PFSK-1 (cell line): ENCODE measurements at regions not wholly inside any gene's neighbourhood (a gene's known extent, or its start where the extent isn't known, plus 50 kb on each side); places are given as distances from the start of the nearest gene placed in this dataset.

Experiments used
- FOXP2 ChIP-seq: optimal IDR thresholded peaks from 2 replicates; pipeline ENCODE3; 2011; ENCODE audit warnings: borderline replicate concordance, control low read depth, inconsistent platforms; ENCODE audit not compliant: insufficient read depth; ENCODE audit errors: extremely low read length, extremely low read depth
- POLR2AphosphoS5 ChIP-seq: IDR thresholded peaks from 2 replicates; pipeline ENCODE4 v1.6.1; 2012; ENCODE audit warnings: low read depth, mild to moderate bottlenecking, control low read depth, low read length, moderate library complexity
- SIN3A ChIP-seq: IDR thresholded peaks from 2 replicates; pipeline ENCODE4 v1.6.1; 2012; ENCODE audit warnings: mild to moderate bottlenecking, low read length, moderate library complexity, borderline replicate concordance; ENCODE audit not compliant: insufficient read depth
- TAF1 ChIP-seq: IDR thresholded peaks from 2 replicates; pipeline ENCODE4 v1.6.1; 2012; ENCODE audit warnings: low read length, control low read depth, borderline replicate concordance; ENCODE audit not compliant: insufficient read depth
- TF ChIP-seq, protein P1 (sequence below), 2 experiments: IDR thresholded peaks; 2 replicates each; pipeline versions ENCODE4 v1.6.1 to v1.8.0; 2011 to 2012; ENCODE audit warnings: low read depth in 2 of 2, low read length in 2 of 2, control low read depth in 1 of 2, inconsistent platforms in 1 of 2, mild to moderate bottlenecking in 1 of 2, moderate library complexity in 1 of 2; ENCODE audit not compliant: insufficient read depth in 1 of 2

DNA sequence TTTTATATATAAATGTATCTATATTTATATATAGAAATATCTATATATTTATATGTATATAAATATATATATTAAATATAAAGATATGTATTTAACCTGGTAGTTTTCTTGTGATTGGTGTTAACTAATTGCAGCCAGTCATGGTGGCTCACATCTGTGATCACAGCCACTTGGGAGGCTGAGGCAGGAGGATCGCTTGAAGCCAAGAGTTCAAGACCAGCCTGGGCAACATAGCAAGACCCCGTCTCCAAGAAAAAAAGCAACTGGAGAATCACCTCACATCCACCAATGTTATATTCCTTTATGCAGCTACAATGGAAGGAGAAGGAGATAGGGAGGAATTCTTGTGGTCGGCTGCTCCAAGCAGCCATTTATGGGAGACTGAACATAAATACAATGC, 224.9 kb downstream of the BAMBI start:
- TF ChIP-seq FOXP2 = no peak
- TF ChIP-seq, protein P1, sequence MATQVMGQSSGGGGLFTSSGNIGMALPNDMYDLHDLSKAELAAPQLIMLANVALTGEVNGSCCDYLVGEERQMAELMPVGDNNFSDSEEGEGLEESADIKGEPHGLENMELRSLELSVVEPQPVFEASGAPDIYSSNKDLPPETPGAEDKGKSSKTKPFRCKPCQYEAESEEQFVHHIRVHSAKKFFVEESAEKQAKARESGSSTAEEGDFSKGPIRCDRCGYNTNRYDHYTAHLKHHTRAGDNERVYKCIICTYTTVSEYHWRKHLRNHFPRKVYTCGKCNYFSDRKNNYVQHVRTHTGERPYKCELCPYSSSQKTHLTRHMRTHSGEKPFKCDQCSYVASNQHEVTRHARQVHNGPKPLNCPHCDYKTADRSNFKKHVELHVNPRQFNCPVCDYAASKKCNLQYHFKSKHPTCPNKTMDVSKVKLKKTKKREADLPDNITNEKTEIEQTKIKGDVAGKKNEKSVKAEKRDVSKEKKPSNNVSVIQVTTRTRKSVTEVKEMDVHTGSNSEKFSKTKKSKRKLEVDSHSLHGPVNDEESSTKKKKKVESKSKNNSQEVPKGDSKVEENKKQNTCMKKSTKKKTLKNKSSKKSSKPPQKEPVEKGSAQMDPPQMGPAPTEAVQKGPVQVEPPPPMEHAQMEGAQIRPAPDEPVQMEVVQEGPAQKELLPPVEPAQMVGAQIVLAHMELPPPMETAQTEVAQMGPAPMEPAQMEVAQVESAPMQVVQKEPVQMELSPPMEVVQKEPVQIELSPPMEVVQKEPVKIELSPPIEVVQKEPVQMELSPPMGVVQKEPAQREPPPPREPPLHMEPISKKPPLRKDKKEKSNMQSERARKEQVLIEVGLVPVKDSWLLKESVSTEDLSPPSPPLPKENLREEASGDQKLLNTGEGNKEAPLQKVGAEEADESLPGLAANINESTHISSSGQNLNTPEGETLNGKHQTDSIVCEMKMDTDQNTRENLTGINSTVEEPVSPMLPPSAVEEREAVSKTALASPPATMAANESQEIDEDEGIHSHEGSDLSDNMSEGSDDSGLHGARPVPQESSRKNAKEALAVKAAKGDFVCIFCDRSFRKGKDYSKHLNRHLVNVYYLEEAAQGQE (IDR thresholded peaks at IDR 0.05; ENCODE audit: insufficient read depth in 1 of 2, low read depth in 2 of 2, low read length in 2 of 2) = no peak
- no peak for TF ChIP-seq POLR2AphosphoS5
- no peak for TF ChIP-seq SIN3A
- no peak for TF ChIP-seq TAF1
